Colon (tissue), 2 donors: ENCODE measurements at regions not wholly inside any gene's neighbourhood (a gene's known extent, or its start where the extent isn't known, plus 50 kb on each side); places are given as distances from the start of the nearest gene placed in this dataset.
"Not testable (repeated sequence)": the region's sequence is repeated elsewhere in the genome, so short reads cannot be mapped to it uniquely, and the experiment has no call there.

ENCODE experiments used
- FAIRE-seq: peaks from 2 replicates; lab custom pipeline; 2012; peaks lifted over from hg19 to GRCh38; lab: Jason Lieb, UNC
- donor health status: control.
- donor health status: control.

GRCh38 chr2:7530001-7530400 is 612.8 kb downstream of the RNF144A start:
- no peak for FAIRE-seq

GRCh38 chr2:7539077-7539476 is 621.9 kb downstream of the RNF144A start:
- no peak for FAIRE-seq

- FAIRE-seq, result no peak
These were observed 622.5 kb downstream of the RNF144A start for GRCh38 chr2:7539760-7540159.

- FAIRE-seq, result no peak
These were observed 635.8 kb downstream of the RNF144A start for GRCh38 chr2:7552825-7553570.

- FAIRE-seq, result no peak
These were observed 638.0 kb downstream of the RNF144A start for GRCh38 chr2:7555260-7555659.

GRCh38 chr2:7557376-7557775 is 640.2 kb downstream of the RNF144A start:
- no peak for FAIRE-seq

GRCh38 chr2:7559791-7560190 is 642.6 kb downstream of the RNF144A start:
- FAIRE-seq, result no peak

- FAIRE-seq, result no peak
These were observed 649.2 kb downstream of the RNF144A start for GRCh38 chr2:7566382-7566881.

- not testable (repeated sequence) for FAIRE-seq
These were observed 649.9 kb downstream of the RNF144A start for GRCh38 chr2:7567116-7567515.

- FAIRE-seq, result no peak
These were observed 650.4 kb downstream of the RNF144A start for GRCh38 chr2:7567646-7568045.

GRCh38 chr2:7570247-7570646 is 653.0 kb downstream of the RNF144A start:
- FAIRE-seq, result no peak

GRCh38 chr2:7571701-7572100 is 654.5 kb downstream of the RNF144A start:
- no peak for FAIRE-seq

- no peak for FAIRE-seq
These were observed 655.2 kb downstream of the RNF144A start for GRCh38 chr2:7572450-7572849.

GRCh38 chr2:7573166-7573825 is 656.1 kb downstream of the RNF144A start:
- no peak for FAIRE-seq

GRCh38 chr2:7574385-7574784 is 657.2 kb downstream of the RNF144A start:
- FAIRE-seq, result no peak

- no peak for FAIRE-seq
These were observed 660.6 kb downstream of the RNF144A start for GRCh38 chr2:7577769-7578168.

GRCh38 chr2:7584017-7584416 is 666.8 kb downstream of the RNF144A start:
- no peak for FAIRE-seq

- FAIRE-seq, result no peak
These were observed 669.7 kb downstream of the RNF144A start for GRCh38 chr2:7586898-7587297.

GRCh38 chr2:7588295-7588694 is 671.1 kb downstream of the RNF144A start:
- FAIRE-seq, result no peak

- FAIRE-seq, result no peak
These were observed 675.5 kb downstream of the RNF144A start for GRCh38 chr2:7592618-7593140.

GRCh38 chr2:7593360-7593759 is 676.1 kb downstream of the RNF144A start:
- no peak for FAIRE-seq

GRCh38 chr2:7594211-7594610 is 677.0 kb downstream of the RNF144A start:
- FAIRE-seq, result no peak

- FAIRE-seq, result no peak
These were observed 678.0 kb downstream of the RNF144A start for GRCh38 chr2:7595206-7595605.
